HG03571 (cell line): ENCODE measurements at regions not wholly inside any gene's neighbourhood (a gene's known extent, or its start where the extent isn't known, plus 50 kb on each side); places are given as distances from the start of the nearest gene placed in this dataset.
"Not testable (repeated sequence)": the region's sequence is repeated elsewhere in the genome, so short reads cannot be mapped to it uniquely, and the experiment has no call there.

ENCODE experiments used
- ATAC-seq: cut with Tn5 transposase; IDR thresholded peaks from one replicate; pipeline ENCODE4 v1.9.1; 2021; ENCODE audit not compliant: unreplicated experiment

- ATAC-seq, result no peak
Measured at GRCh38 chr4:106530821-106531220, 162.2 kb upstream of the GIMD1 start.

- ATAC-seq, result no peak
Measured at GRCh38 chr4:106530024-106530361, 161.4 kb upstream of the GIMD1 start.

- ATAC-seq, result no peak
Measured at GRCh38 chr4:106529348-106530023, 160.9 kb upstream of the GIMD1 start.

- no peak for ATAC-seq
Measured at GRCh38 chr4:106527316-106527715, 158.7 kb upstream of the GIMD1 start.

GRCh38 chr4:106525425-106525824, 156.8 kb upstream of the GIMD1 start:
- not testable (repeated sequence) for ATAC-seq

GRCh38 chr4:106524772-106525171, 156.2 kb upstream of the GIMD1 start:
- ATAC-seq, result not testable (repeated sequence)

- no peak for ATAC-seq
Measured at GRCh38 chr4:106522839-106523238, 154.3 kb upstream of the GIMD1 start.

GRCh38 chr4:106512706-106513105, 144.1 kb upstream of the GIMD1 start:
- ATAC-seq, result no peak

GRCh38 chr4:106507440-106507839, 138.9 kb upstream of the GIMD1 start:
- ATAC-seq, result no peak

GRCh38 chr4:106503116-106504050, 134.8 kb upstream of the GIMD1 start:
- ATAC-seq, result no peak

GRCh38 chr4:106502106-106502699, 133.6 kb upstream of the GIMD1 start:
- peak; percentile 72 for ATAC-seq

GRCh38 chr4:106497271-106497670, 128.7 kb upstream of the GIMD1 start:
- ATAC-seq, result no peak

GRCh38 chr4:106496061-106496460, 127.5 kb upstream of the GIMD1 start:
- no peak for ATAC-seq

GRCh38 chr4:106495476-106495875, 126.9 kb upstream of the GIMD1 start:
- no peak for ATAC-seq

- no peak for ATAC-seq
Measured at GRCh38 chr4:106494066-106494465, 125.5 kb upstream of the GIMD1 start.

GRCh38 chr4:106493086-106493485, 124.5 kb upstream of the GIMD1 start:
- no peak for ATAC-seq

GRCh38 chr4:106486533-106486932, 118.0 kb upstream of the GIMD1 start:
- ATAC-seq, result no peak

GRCh38 chr4:106481801-106482200, 113.2 kb upstream of the GIMD1 start:
- ATAC-seq, result no peak

- no peak for ATAC-seq
Measured at GRCh38 chr4:106478152-106478551, 109.6 kb upstream of the GIMD1 start.

GRCh38 chr4:106476741-106477140, 108.2 kb upstream of the GIMD1 start:
- no peak for ATAC-seq

GRCh38 chr4:106473515-106473914, 104.9 kb upstream of the GIMD1 start:
- ATAC-seq, result no peak

- no peak for ATAC-seq
Measured at GRCh38 chr4:106471151-106471550, 102.6 kb upstream of the GIMD1 start.
